GM23338 (cell line): ENCODE measurements at regions not wholly inside any gene's neighbourhood (a gene's known extent, or its start where the extent isn't known, plus 50 kb on each side); places are given as distances from the start of the nearest gene placed in this dataset.

ENCODE experiments used
- CREB1 ChIP-seq: fragments of 250-450 bp; sonication (Bioruptor Pico); IDR thresholded peaks from 2 replicates; pipeline ENCODE4 v1.5.0; 2020; ENCODE audit warnings: low read depth, mild to moderate bottlenecking, moderate library complexity
- EZH2phosphoT487 ChIP-seq: fragments of 200-600 bp; sonication (generic); IDR thresholded peaks from one replicate; pipeline ENCODE4 v1.8.1; 2018; ENCODE audit warnings: antibody characterized with exemption; ENCODE audit not compliant: unreplicated experiment
- ZNF462 ChIP-seq: fragments of 250-450 bp; sonication (Bioruptor Pico); IDR thresholded peaks from 2 replicates; pipeline ENCODE4 v1.5.0; 2020; ENCODE audit warnings: mild to moderate bottlenecking, moderate library complexity

- TF ChIP-seq ZNF462 (CRISPR knock-in tag), result no peak
- no peak for TF ChIP-seq EZH2phosphoT487
- no peak for TF ChIP-seq CREB1 (CRISPR knock-in tag)
These were observed 686.0 kb upstream of the ADGRL4 start for GRCh38 chr1:79692519-79692918.
